ENCODE measurements at regions not wholly inside any gene's neighbourhood (a gene's known extent, or its start where the extent isn't known, plus 50 kb on each side); places are given as distances from the start of the nearest gene placed in this dataset.

- TF ChIP-seq, protein P1, sequence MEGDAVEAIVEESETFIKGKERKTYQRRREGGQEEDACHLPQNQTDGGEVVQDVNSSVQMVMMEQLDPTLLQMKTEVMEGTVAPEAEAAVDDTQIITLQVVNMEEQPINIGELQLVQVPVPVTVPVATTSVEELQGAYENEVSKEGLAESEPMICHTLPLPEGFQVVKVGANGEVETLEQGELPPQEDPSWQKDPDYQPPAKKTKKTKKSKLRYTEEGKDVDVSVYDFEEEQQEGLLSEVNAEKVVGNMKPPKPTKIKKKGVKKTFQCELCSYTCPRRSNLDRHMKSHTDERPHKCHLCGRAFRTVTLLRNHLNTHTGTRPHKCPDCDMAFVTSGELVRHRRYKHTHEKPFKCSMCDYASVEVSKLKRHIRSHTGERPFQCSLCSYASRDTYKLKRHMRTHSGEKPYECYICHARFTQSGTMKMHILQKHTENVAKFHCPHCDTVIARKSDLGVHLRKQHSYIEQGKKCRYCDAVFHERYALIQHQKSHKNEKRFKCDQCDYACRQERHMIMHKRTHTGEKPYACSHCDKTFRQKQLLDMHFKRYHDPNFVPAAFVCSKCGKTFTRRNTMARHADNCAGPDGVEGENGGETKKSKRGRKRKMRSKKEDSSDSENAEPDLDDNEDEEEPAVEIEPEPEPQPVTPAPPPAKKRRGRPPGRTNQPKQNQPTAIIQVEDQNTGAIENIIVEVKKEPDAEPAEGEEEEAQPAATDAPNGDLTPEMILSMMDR (conservative IDR thresholded peaks at IDR 0.05; ENCODE audit: low read length), result no peak
- TF ChIP-seq EZH2phosphoT487 (IDR thresholded peaks at IDR 0.05; ENCODE audit: borderline replicate concordance), result no peak
These were observed 369.9 kb upstream of the MCTP2 start for GRCh38 chr15:93861413-93861812.

Measured in Loucy (cell line).